Loucy (cell line): ENCODE measurements at regions not wholly inside any gene's neighbourhood (a gene's known extent, or its start where the extent isn't known, plus 50 kb on each side); places are given as distances from the start of the nearest gene placed in this dataset.

Experiments
- H2AFZ ChIP-seq: fragments of 200-600 bp; sonication (generic); 2 replicates; pipeline ENCODE4 v1.6.0; 2016; ENCODE audit warnings: antibody characterized with exemption, mild to moderate bottlenecking, low read length, moderate library complexity
- H3F3A ChIP-seq: fragments of 200-600 bp; 2 replicates; pipeline ENCODE4 v1.6.0; 2016; ENCODE audit warnings: antibody characterized with exemption, low read depth, mild to moderate bottlenecking
- H3K27me3 ChIP-seq: fragments of 200-600 bp; sonication (generic); 2 replicates; pipeline ENCODE4 v1.6.1; 2014; ENCODE audit warnings: low read length, mild to moderate bottlenecking; ENCODE audit not compliant: insufficient read depth, poor library complexity, severe bottlenecking
- H3K36me3 ChIP-seq: fragments of 200-600 bp; sonication (generic); 2 replicates; pipeline ENCODE4 v1.6.1; 2016; ENCODE audit warnings: low read length; ENCODE audit not compliant: insufficient read depth
- H3K4me1 ChIP-seq: fragments of 200-600 bp; sonication (generic); 2 replicates; pipeline ENCODE4 v1.5.1; 2014; ENCODE audit warnings: low read length, mild to moderate bottlenecking; ENCODE audit not compliant: insufficient read depth, poor library complexity, severe bottlenecking
- H3K4me2 ChIP-seq: fragments of 200-600 bp; sonication (generic); 2 replicates; pipeline ENCODE4 v1.6.0; 2014; ENCODE audit warnings: antibody characterized with exemption, low read length, low read depth, mild to moderate bottlenecking; ENCODE audit not compliant: poor library complexity, severe bottlenecking
- H3K4me3 ChIP-seq: fragments of 200-600 bp; sonication (generic); 2 replicates; pipeline ENCODE4 v1.5.1; 2014; ENCODE audit warnings: low read length, mild to moderate bottlenecking, mixed read lengths; ENCODE audit not compliant: poor library complexity, severe bottlenecking
- H3K79me2 ChIP-seq: fragments of 200-600 bp; sonication (generic); 2 replicates; pipeline ENCODE4 v1.6.1; 2014; ENCODE audit warnings: low read length; ENCODE audit not compliant: insufficient read depth
- H3K9ac ChIP-seq: fragments of 200-600 bp; sonication (generic); 2 replicates; pipeline ENCODE4 v1.6.0; 2014; ENCODE audit warnings: mild to moderate bottlenecking, low read depth, low read length, moderate library complexity; ENCODE audit not compliant: poor library complexity, severe bottlenecking
- H3K9me2 ChIP-seq: fragments of 200-600 bp; sonication (generic); replicated peaks from 2 replicates; pipeline ENCODE4 v1.6.1; 2016; ENCODE audit warnings: low read depth, low read length, mixed read lengths
- H3K9me3 ChIP-seq: fragments of 200-600 bp; sonication (generic); 2 replicates; pipeline ENCODE4 v1.6.1; 2014; ENCODE audit warnings: mild to moderate bottlenecking, antibody characterized with exemption, low read length, low read depth; ENCODE audit not compliant: insufficient read depth
- H4K20me1 ChIP-seq: fragments of 200-600 bp; sonication (generic); 2 replicates; pipeline ENCODE4 v1.6.0; 2014; ENCODE audit warnings: antibody characterized with exemption, low read length, mild to moderate bottlenecking; ENCODE audit not compliant: insufficient read depth, poor library complexity, severe bottlenecking
- CTCF ChIP-seq: fragments of 200-600 bp; sonication (generic); conservative IDR thresholded peaks from 2 replicates; pipeline ENCODE4 v1.5.1; 2014; ENCODE audit warnings: mild to moderate bottlenecking, antibody characterized with exemption, low read length
- EZH2phosphoT487 ChIP-seq: fragments of 200-600 bp; IDR thresholded peaks from 2 replicates; pipeline ENCODE4 v1.6.1; 2018; ENCODE audit warnings: antibody characterized with exemption, mild to moderate bottlenecking, moderate library complexity, borderline replicate concordance

GRCh38 chr13:24616514-24616913 is 63.7 kb upstream of the ATP12A start:
- no peaks in the 10 kb centered on the region for H3K9me2 ChIP-seq
- H3F3A ChIP-seq: peaks cover 4% of the 10 kb centered on the region; the same call in 1 of the 2 replicates
- no peak overlapping the region for H3K4me2 ChIP-seq
- H3K4me3 ChIP-seq: no peak overlapping the region
- H3K27me3 ChIP-seq: no peaks in the 10 kb centered on the region
- H3K79me2 ChIP-seq: no peaks in the 10 kb centered on the region
- H3K36me3 ChIP-seq: no peaks in the 10 kb centered on the region
- H3K4me1 ChIP-seq: peaks cover 47% of the 10 kb centered on the region
- H2AFZ ChIP-seq: no peak overlapping the region
- H4K20me1 ChIP-seq: no peaks in the 10 kb centered on the region
- H3K9me3 ChIP-seq: no peaks in the 10 kb centered on the region
- H3K9ac ChIP-seq: no peak overlapping the region
- TF ChIP-seq EZH2phosphoT487 (no peak), CTCF (no peak)

DNA sequence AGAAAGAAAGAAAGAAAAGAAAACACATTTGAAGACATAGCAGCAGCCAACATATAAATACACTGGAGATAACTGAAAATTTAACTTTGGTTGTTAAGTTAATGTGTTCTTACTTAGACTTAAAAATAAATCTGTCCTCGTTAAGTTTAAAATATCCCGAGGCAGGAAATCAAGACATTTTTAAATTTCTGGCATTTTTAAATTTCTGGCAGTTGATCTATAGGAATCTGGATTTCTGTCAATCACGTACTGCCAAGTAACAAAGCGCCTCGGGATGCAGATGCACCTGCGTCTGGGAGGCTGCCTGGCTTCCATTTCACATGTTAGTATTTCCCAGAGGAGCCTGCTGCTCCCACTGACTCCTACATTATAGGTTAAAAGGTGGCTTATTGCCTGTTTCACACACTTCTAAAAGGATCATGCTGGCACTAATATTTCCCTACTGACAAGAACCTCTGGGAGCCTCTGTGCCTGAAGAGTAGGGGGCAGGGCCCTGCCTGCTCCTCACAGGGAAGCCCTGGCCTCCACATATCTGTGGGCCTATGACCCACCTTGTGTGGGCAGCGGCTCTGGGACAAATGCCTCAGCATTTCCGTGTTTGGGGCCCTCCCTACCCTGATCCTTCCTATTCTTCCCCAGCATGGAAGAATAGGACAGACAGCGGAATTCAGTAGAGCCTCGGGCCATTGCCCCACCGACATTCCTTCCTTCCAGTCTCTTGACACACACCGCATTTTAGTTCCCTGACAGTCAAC is 62.8 kb upstream of the ATP12A start:
- Histone ChIP-seq H3K79me2 (no peaks in the 10 kb centered on the region), H3F3A (peaks cover 4% of the 10 kb centered on the region; the same call in 1 of the 2 replicates), H3K4me1 (peaks cover 47% of the 10 kb centered on the region), H3K27me3 (no peaks in the 10 kb centered on the region), H2AFZ (0 out of 2 replicates have a peak overlapping the region, but pooled peaks have one; percentile 41), H3K4me2 (peak overlapping the region; percentile 64), H3K36me3 (no peaks in the 10 kb centered on the region), H3K9ac (peak overlapping the region; percentile 75), H3K9me2 (no peaks in the 10 kb centered on the region), H4K20me1 (no peaks in the 10 kb centered on the region), H3K4me3 (peak overlapping the region; percentile 41), H3K9me3 (no peaks in the 10 kb centered on the region)
- TF ChIP-seq CTCF (no peak), EZH2phosphoT487 (no peak)

GRCh38 chr13:24618011-24618955 is 61.9 kb upstream of the ATP12A start:
- H4K20me1 ChIP-seq: no peaks in the 10 kb centered on the region
- H3K9me3 ChIP-seq: no peaks in the 10 kb centered on the region
- peaks cover 4% of the 10 kb centered on the region; the same call in 1 of the 2 replicates for H3F3A ChIP-seq
- TF ChIP-seq EZH2phosphoT487 (no peak), CTCF (no peak)
- no peaks in the 10 kb centered on the region for H3K9me2 ChIP-seq
- no peaks in the 10 kb centered on the region for H3K27me3 ChIP-seq
- H3K79me2 ChIP-seq: no peaks in the 10 kb centered on the region
- H3K9ac ChIP-seq: peak overlapping the region; percentile 75
- H3K4me1 ChIP-seq: peaks cover 47% of the 10 kb centered on the region
- H2AFZ ChIP-seq: 0 out of 2 replicates have a peak overlapping the region, but pooled peaks have one; percentile 41
- H3K4me3 ChIP-seq: peak overlapping the region; percentile 41
- peak overlapping the region; percentile 64 for H3K4me2 ChIP-seq
- no peaks in the 10 kb centered on the region for H3K36me3 ChIP-seq
